Endothelial cell of umbilical vein (primary cell): ENCODE measurements at regions not wholly inside any gene's neighbourhood (a gene's known extent, or its start where the extent isn't known, plus 50 kb on each side); places are given as distances from the start of the nearest gene placed in this dataset.

Experiments used
- BruUV-seq: library from RNA; stranded (reverse); fragments of 400-500 nt; replicated peaks from 2 replicates; lab custom pipeline; 2021; lab: Mats Ljungman, UMichigan
- CTCF ChIA-PET: fragments of 300-600, 350-600 bp; sonication (Branson Sonifier 250); formaldehyde crosslinking; loops from one replicate; lab custom pipeline; 2021; ENCODE audit warnings: antibody characterized with exemption, inconsistent platforms; lab: Charles Lee
- POLR2A ChIA-PET: fragments of 300-600, 350-600 bp; sonication (Branson Sonifier 250); formaldehyde crosslinking; loops from one replicate; lab custom pipeline; 2021; ENCODE audit warnings: antibody characterized with exemption, inconsistent platforms; lab: Charles Lee
- DNase-seq: peaks from one replicate; pipeline ENCODE4 v3.0.0-alpha.2; 2011; ENCODE audit warnings: low read depth, low spot score
- FAIRE-seq: peaks from 2 replicates; lab custom pipeline; 2011; peaks lifted over from hg19 to GRCh38; lab: Jason Lieb, UNC
- H2AFZ ChIP-seq: 2 replicates; pipeline ENCODE4 v1.6.0; 2012; ENCODE audit warnings: low read depth, low read length, control low read depth, inconsistent platforms
- H3K27ac ChIP-seq: 2 replicates; pipeline ENCODE4 v1.5.1; 2011; ENCODE audit warnings: low read depth, mild to moderate bottlenecking, control low read depth, low read length, moderate library complexity; ENCODE audit not compliant: insufficient read depth
- H3K27me3 ChIP-seq, 2 experiments: 2 replicates each; pipeline versions ENCODE4 v1.6.0 to v1.6.1; 2011; ENCODE audit warnings: low read length in 2 of 2, mixed read lengths in 1 of 2; ENCODE audit not compliant: control insufficient read depth in 2 of 2, insufficient read depth in 2 of 2
- H3K36me3 ChIP-seq, 2 experiments: 2 replicates in 1 of 2; 3 replicates in 1 of 2; pipeline ENCODE4 v1.5.1; 2011; ENCODE audit warnings: low read length in 2 of 2, mild to moderate bottlenecking in 1 of 2, moderate library complexity in 1 of 2; ENCODE audit not compliant: control insufficient read depth in 2 of 2, insufficient read depth in 2 of 2; ENCODE audit errors: extremely low read depth in 1 of 2
- H3K4me1 ChIP-seq: 3 replicates; pipeline ENCODE4 v1.5.1; 2011; ENCODE audit warnings: mild to moderate bottlenecking, low read length; ENCODE audit not compliant: control insufficient read depth, insufficient read depth; ENCODE audit errors: extremely low read depth
- H3K4me2 ChIP-seq: 2 replicates; pipeline ENCODE4 v1.6.1; 2011; ENCODE audit warnings: low read length, control low read depth, mixed read lengths; ENCODE audit not compliant: insufficient read depth
- H3K4me3 ChIP-seq, 3 experiments: fragments of 200-600 bp in 1 of 3; sonication (generic), shearing (Covaris generic) in 1 of 3; replicated peaks in 1 of 3; 2 replicates each; pipeline ENCODE4 v1.5.1; 2011 to 2016; ENCODE audit warnings: control low read depth in 3 of 3, low read length in 3 of 3, mild to moderate bottlenecking in 2 of 3, inconsistent platforms in 1 of 3, low read depth in 1 of 3, moderate library complexity in 1 of 3; ENCODE audit not compliant: insufficient read depth in 1 of 3
- H3K79me2 ChIP-seq: 2 replicates; pipeline ENCODE4 v1.6.0; 2012; ENCODE audit warnings: low read length, inconsistent platforms; ENCODE audit not compliant: control insufficient read depth, insufficient read depth
- H3K9ac ChIP-seq: replicated peaks from 2 replicates; pipeline ENCODE3; 2011; ENCODE audit warnings: low read length, control low read depth; ENCODE audit not compliant: insufficient read depth; ENCODE audit errors: extremely low read depth
- H3K9me1 ChIP-seq: replicated peaks from 3 replicates; pipeline ENCODE4 v1.6.0; 2011; ENCODE audit warnings: mild to moderate bottlenecking, low read length; ENCODE audit not compliant: control insufficient read depth, insufficient read depth; ENCODE audit errors: extremely low read depth
- H3K9me3 ChIP-seq: replicated peaks from 2 replicates; pipeline ENCODE4 v1.5.1; 2012; ENCODE audit warnings: low read length, inconsistent platforms; ENCODE audit not compliant: control insufficient read depth, insufficient read depth
- H4K20me1 ChIP-seq: replicated peaks from 2 replicates; pipeline ENCODE3; 2011; ENCODE audit warnings: mild to moderate bottlenecking, low read length; ENCODE audit not compliant: control insufficient read depth, insufficient read depth; ENCODE audit errors: extremely low read depth
- CTCF ChIP-seq, 2 donors: IDR thresholded peaks; 1 replicate in 1 of 2; 2 replicates in 1 of 2; pipeline ENCODE4 v1.5.1; 2011; ENCODE audit warnings: low read length in 2 of 2, mild to moderate bottlenecking in 2 of 2, moderate library complexity in 2 of 2, control low read depth in 1 of 2, inconsistent platforms in 1 of 2, low read depth in 1 of 2; ENCODE audit not compliant: insufficient read depth in 1 of 2; ENCODE audit errors: extremely low read depth in 1 of 2
- EZH2 ChIP-seq: IDR thresholded peaks from 2 replicates; pipeline ENCODE4 v1.6.1; 2012; ENCODE audit warnings: borderline replicate concordance, low read depth, mild to moderate bottlenecking, moderate library complexity, low read length, inconsistent platforms; ENCODE audit not compliant: severe bottlenecking
- FOS ChIP-seq: IDR thresholded peaks from 2 replicates; pipeline ENCODE4 v1.6.1; 2011; ENCODE audit warnings: mild to moderate bottlenecking, low read length, moderate library complexity, borderline replicate concordance; ENCODE audit not compliant: insufficient read depth
- GATA2 ChIP-seq: IDR thresholded peaks from 2 replicates; pipeline ENCODE4 v1.7.0; 2011; ENCODE audit warnings: low read depth, mild to moderate bottlenecking, moderate library complexity, mixed read lengths, low read length; ENCODE audit not compliant: insufficient read length, insufficient read depth
- JUN ChIP-seq: IDR thresholded peaks from 2 replicates; pipeline ENCODE4 v1.6.1; 2011; ENCODE audit warnings: borderline replicate concordance, low read depth; ENCODE audit not compliant: insufficient read length, insufficient read depth
- MAX ChIP-seq: IDR thresholded peaks from 2 replicates; pipeline ENCODE4 v1.6.1; 2011; ENCODE audit not compliant: insufficient read depth, insufficient read length
- MYC ChIP-seq: IDR thresholded peaks from one replicate; pipeline ENCODE4 v1.6.1; 2011; ENCODE audit warnings: mild to moderate bottlenecking, low read depth, low read length
- POLR2A ChIP-seq: IDR thresholded peaks from 2 replicates; pipeline ENCODE4 v1.6.1; 2012; ENCODE audit warnings: low read depth, mild to moderate bottlenecking, control low read depth, low read length
- POLR2AphosphoS5 ChIP-seq: IDR thresholded peaks from 2 replicates; pipeline ENCODE4 v1.6.1; 2012; ENCODE audit warnings: low read depth, mild to moderate bottlenecking, control low read depth, low read length, moderate library complexity; ENCODE audit not compliant: insufficient read depth
- dilution Hi-C: fragments of 300-500 bp; cut with MboI; formaldehyde crosslinking; loops from one replicate; pipeline ENCODE4 v1.15.0; 2019; ENCODE audit warnings: low sequenced_read_pairs; ENCODE audit not compliant: extremely low pct_ligation_motif_present
- intact Hi-C: fragments of 100-400 bp; cut with micrococcal nuclease; formaldehyde crosslinking; loops from one replicate; pipeline ENCODE4 v1.10.0; 2022

- CTCF ChIA-PET, result no interaction called here
- Histone ChIP-seq H3K79me2 (no peaks in the 10 kb centered on the region), H3K9me3 (no peaks in the 10 kb centered on the region), H3K36me3 (no peaks in the 10 kb centered on the region), H3K27ac (no peak overlapping the region), H4K20me1 (no peaks in the 10 kb centered on the region), H3K4me2 (no peak overlapping the region), H3K27me3 (no peaks in the 10 kb centered on the region), H3K9ac (no peak overlapping the region), H3K9me1 (no peaks in the 10 kb centered on the region), H3K4me3 (no peak overlapping the region), H3K4me1 (peaks cover 12% of the 10 kb centered on the region), H2AFZ (no peak overlapping the region)
- BruUV-seq, result no TSS peak
- intact Hi-C loops (no loop called here), dilution Hi-C loops (no loop called here)
- TF ChIP-seq POLR2AphosphoS5, result no peak
- TF ChIP-seq GATA2, result no peak
- no peak for TF ChIP-seq EZH2
- TF ChIP-seq FOS, result no peak
- TF ChIP-seq CTCF (IDR thresholded peaks at IDR 0.05; ENCODE audit: extremely low read depth in 1 of 2, insufficient read depth in 1 of 2, low read depth in 1 of 2, low read length in 2 of 2), result no peak
- no peak for TF ChIP-seq JUN
- TF ChIP-seq MAX, result no peak
- no peak for TF ChIP-seq POLR2A
- TF ChIP-seq MYC, result no peak
- no peak for FAIRE-seq
- POLR2A ChIA-PET, result no interaction called here
- no peak for DNase-seq
These were observed 70.4 kb downstream of the BEX3 start for GRCh38 chrX:103446665-103447302.
